ENCODE measurements at regions not wholly inside any gene's neighbourhood (a gene's known extent, or its start where the extent isn't known, plus 50 kb on each side); places are given as distances from the start of the nearest gene placed in this dataset.

DNA sequence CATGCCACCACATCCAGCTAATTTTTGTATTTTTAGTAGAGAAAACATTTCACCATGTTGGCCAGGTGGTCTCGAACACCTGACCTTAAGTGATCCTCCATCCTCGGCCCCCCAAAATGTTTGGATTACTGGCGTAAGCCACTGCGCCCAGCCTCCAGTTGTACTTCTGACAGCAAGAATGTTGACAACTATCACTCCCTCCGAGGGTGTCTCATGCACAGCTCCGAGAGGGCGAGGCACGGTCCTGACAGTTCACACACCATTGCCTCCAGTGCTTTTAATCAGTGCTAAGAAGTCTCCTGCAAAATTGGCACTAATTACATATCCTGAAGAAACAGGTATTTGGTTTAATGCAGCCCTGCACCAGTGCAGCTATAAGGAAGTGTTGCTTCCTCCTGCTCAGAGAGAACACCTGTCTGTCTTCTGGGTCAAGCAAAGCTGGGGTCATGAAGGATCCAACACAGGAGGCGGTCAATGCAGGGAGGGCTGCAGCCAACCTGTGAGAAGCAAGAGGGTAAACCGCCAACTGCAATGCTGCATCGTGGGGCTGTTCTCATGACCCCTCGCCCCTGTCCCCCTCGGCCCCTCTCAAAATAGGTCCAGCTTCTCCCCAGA lies 184.0 kb downstream of the MED10 start:
- no peak for DNase-seq

DNA sequence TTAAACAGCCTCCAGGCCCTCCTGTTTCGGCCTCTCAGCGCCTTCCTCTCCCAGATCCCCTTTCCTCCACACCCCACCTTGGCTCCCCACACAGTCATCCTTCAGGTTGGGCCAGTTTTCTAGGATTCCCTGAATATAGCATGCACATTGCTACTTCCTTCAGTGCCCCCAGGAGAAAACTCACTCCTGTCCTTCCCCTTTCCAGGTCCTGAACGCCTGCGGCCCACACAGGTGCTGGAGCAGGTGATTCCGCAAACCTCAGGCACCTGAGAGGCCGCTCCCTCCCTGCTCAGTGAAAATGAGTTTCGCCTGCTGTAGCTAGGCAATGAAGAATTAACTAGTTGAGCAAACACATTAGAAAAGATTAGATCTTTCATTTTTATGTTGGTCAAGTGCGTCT lies 185.0 kb downstream of the MED10 start:
- DNase-seq, result no peak

- DNase-seq, result no peak
These were observed 187.5 kb downstream of the MED10 start for GRCh38 chr5:6190838-6191237.

DNA sequence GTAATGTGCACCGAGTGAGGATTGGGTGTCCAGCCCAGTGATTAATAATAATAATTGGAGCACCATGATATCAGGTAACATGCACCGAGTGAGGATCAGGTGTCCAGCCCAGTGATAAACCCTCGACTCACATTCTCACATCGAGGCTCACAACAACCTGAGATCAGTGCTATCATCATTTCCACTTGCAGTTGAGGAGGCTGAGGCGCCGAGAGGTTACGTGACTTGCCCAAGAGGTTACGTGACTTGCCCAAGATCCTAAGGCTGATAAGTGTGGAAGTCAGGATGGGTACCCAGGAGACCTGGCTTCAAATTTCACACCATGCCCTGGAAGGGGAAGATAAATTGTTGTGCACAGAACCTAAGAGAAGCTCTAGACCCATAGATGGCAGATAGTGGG lies 189.4 kb downstream of the MED10 start:
- no peak for DNase-seq

GRCh38 chr5:6188344-6188743 lies 190.0 kb downstream of the MED10 start:
- DNase-seq, result no peak

GRCh38 chr5:6187501-6187900 lies 190.8 kb downstream of the MED10 start:
- DNase-seq, result no peak

- no peak for DNase-seq
These were observed 192.8 kb downstream of the MED10 start for GRCh38 chr5:6185574-6185973.

GRCh38 chr5:6184481-6184880 lies 193.9 kb downstream of the MED10 start:
- no peak for DNase-seq

DNA sequence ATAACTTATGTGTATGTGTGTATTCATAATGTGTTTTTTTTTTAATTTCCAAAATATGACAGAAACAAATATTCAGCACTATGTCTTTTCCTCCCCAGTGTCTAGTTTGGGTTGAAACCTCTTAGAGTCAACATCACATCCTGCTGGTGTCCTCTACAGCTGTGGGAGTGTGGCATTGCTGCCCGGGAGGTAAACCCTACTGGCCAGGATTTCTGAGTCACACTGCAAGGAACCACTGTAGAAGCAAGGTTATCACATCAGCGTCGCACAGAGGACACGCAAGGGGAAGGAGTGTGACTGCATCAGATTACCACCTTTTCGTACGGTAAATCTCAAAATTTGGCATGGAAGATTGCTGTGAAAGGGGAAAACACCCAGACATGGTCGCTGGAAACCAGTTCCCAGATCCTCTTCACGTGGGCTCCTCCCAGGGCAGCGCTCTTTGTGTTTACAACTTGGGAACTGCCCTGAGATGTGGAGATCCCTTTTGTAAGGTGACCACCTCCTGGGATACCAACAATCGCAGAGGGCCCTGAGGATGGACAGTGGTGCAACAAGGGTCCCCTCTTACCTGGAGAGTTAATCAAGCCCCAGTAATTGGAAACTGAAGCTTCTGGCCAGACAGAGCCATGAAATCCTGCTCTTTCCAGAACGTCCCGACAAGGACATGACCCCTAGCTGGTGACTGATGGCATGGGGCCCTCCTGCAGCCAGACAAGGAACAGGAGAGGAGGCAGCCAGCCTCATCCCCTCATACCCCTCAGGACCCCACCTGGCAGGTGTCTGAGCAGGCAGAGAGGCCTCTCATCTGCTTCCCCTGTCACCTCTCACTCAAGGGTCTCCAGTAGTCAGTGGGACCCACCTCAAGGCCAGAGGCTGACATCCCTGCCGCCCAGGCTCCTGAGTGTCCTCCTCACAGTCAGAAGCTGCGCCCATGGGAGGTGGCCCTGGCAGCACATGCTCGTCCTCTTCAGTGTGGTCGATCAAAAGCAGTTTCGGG lies 194.7 kb downstream of the MED10 start:
- DNase-seq, result no peak

- DNase-seq, result no peak
These were observed 196.0 kb downstream of the MED10 start for GRCh38 chr5:6182271-6182815.

DNA sequence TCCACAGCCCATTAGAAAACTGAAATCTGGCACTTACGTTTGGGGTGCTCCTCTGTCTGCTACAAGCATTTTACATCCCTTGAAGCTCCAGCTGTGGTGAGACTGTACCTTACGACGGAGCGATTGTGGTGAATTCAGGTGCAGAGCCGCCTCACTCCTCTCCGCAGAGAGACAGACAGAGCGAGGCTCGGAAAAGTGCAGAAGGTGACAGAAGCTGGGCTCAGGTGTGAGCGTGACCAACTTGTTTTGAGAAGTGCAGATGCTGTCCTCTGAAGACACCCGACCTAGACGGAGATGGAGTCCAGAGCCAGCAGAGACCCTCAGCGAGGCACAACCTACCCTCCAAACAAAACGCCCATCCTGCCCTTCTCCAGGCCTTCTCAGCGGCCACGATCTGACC lies 196.5 kb downstream of the MED10 start:
- no peak for DNase-seq

DNA sequence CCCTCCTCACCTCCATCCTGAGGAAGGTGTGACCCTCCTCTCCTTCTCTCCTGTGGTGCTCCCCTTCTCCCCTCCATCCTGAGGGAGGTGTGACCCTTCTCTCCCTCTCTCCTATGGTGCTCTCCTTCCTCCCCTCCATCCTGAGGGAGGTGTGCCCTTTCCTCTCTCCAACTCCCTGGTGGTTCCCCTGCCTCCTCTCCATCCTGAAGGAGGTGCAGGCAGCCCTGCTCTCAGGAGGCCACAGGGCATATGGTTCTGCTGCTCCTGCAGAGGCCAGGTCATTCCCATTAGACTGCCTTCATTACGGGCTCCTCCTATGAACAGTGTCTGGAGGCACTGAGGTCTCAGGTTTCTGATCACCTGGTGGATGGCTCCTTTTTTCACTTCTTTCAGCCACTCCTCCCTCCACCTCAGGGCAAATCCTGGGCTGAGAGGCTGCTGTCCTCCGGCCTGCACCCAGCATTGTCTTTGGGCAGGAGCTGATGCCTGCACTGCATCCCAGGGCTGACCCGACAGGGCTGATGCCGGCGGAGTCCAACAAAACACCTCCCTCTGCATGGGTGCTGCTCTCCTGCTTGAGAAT lies 197.1 kb downstream of the MED10 start:
- DNase-seq, result no peak

DNA sequence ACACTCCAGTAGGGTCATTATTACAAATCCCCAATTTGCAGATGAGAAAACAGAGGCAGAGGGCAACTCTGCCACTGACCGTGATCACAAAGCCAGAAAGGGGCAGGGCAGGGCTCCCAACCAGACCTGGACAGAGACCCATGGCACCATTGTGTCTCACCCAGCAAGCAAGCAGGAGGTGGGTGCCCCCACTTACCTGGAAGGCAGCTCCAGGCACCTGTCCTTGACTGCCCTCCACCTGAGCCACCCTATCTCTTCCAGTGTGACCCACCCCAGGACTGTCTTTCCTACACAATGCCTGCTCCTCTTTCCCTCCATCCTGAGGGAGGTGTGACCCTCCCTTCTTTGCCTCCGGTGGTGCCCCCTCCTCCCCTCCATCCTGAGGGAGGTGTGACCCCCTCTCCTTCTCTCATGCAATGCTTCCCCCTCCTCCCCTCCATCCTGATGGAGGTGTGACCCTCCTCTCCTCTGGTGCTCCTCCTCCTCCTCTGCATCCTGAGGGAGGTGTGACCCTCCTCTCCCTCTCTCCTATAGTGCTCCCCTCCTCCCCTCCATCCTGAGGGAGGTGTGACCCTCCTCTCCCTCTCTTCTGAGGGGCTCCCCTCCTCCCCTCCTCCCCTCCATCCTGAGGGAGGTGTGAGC lies 198.0 kb downstream of the MED10 start:
- DNase-seq, result no peak

DNA sequence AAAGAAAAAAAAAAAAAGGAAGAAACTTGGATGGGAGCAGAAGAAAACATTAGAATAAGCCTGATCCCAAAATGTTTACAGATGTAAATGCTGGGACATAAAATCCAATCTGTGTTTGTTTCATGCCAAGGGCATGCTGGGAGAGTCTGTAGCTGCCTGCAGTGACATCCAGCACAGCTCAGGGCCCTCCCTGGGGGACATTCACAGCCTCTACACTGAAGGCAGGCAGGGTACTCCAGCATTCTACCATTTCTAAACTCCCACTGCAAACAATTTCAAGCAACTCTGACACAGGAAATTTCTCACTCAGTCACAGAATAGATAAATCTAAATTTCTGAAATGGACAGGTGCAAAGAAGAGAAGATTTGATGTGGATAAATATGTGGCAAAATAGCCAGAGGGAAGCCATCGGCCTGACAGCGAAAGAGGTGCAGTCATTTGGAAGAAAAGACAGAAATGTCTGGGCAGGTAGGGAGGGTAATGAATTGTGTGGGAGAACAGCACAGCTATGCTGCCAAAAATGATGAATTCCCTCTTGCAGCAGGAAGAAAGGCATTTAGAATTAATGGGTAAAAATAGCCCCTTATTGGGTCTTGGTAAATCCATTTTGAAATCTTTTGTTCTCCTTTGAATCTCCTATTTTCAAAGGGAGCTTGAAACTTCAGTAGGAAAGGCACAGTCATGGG lies 199.4 kb downstream of the MED10 start:
- DNase-seq, result no peak

GRCh38 chr5:6177926-6178325 lies 200.4 kb downstream of the MED10 start:
- DNase-seq, result no peak

DNA sequence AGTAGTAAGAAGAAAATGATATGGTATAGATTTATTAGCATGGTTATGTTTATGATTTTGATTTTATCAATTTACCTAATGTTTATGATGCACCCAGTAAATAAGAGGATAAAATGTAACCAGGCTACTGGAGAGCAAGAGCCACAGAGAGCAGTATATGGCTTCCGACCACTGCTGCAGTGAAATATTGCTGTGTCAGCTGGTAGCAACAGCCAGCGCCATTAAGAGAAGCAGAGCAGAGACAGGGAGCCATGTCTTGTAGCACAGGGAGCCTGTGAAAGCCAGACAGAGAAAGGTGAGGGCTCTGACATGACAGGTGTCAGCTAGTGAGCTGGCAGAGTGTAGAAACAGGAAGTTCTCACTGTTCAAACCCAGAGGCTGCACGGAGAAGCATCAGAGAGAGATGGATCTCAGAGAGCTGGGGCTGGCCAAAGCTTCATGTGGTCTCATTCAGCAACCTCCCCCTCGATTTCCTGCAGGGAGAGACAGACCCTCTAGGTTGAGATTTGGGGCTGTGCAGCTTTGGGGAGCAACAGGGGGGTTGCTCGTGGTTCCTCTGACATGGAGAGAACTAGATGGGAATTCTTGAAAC lies 202.1 kb downstream of the MED10 start:
- no peak for DNase-seq

DNA sequence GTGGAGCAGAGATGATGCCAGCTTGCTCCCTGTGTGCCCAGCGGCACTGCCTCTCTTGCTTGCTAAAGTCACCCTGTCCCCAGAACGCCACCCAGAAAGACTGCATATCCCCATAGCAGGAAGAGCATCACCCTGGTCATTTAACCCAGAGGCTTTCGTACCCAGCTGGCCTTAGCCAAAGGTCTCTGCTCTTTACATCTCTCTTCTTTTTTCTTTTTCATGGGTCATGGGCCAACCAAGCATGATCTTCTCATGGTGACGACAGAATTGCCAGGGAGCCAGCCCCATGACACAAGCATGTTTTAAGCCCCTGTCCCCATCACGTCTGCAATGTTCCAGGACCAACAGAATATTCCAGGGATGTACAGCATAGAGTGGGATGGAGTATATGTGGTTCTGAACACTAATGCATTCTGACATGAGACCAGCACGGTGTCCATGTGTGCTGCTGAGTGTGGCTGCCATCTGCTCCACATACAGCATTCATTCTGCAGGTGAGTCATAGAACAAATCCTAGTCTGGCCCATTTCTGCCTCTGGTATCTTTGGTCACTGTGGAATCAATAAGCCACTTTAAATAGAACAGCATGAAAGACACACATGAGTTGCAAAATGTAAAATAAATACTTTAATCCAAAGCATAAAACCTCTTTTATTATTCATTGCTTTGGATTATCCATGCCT lies 203.0 kb downstream of the MED10 start:
- DNase-seq, result no peak

- no peak for DNase-seq
These were observed 208.7 kb downstream of the MED10 start for GRCh38 chr5:6169660-6170059.

DNA sequence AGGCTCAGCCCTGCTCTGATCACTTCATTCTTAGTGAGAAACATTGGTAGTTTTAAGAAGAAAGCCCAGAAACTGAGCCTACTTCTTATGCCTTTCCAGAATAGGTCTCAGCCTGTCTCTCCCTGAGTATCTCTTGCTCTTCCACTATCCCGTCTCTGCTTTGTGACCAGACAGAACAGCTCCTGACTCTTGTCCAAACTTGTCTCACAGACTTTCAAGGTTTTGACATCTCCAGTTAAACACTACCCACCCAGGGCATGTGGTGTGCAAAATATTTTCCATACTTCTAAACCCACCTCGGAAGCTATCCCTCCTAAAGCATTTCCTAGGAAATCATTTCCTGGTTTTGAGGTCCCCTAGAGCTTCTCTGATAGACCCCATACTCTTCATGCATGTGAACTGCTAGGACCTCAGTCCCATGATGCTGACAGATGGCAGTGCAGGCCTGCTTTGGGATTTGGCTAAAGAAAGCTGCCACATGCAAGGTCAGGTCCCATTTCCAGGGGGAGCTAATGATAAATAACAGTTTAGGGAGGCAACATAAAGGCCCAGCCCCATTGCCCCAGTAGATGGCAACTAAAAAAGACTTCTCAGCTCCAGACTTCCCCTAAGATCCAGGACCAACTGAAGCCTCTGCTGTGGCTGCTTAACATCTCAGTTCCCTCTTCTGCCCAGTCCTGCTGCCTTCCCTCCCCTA lies 211.5 kb downstream of the MED10 start:
- no peak for DNase-seq

GRCh38 chr5:6163913-6164312 lies 214.4 kb downstream of the MED10 start:
- no peak for DNase-seq

DNA sequence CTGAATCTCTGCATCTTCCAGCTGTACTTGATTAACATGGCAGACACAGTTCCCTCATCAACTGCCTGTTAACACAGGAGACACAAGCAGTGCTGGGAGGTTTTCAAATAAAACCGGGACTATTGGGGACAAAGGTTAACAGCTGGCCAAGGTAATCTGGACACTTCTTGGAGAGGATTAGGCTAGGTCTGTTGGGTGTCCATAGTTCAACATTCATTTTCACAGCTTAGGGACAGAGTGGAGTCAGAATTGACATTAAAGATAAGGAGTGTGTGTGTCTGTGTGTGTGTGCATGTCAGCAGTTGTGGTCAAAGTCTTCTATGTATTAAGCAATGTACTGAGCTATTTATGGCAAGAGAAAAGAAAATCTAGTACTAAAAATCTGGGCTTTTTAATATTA lies 216.2 kb downstream of the MED10 start:
- no peak for DNase-seq
